ENCODE measurements at regions not wholly inside any gene's neighbourhood (a gene's known extent, or its start where the extent isn't known, plus 50 kb on each side); places are given as distances from the start of the nearest gene placed in this dataset.

GRCh38 chr18:38353149-38353548, 787.6 kb upstream of the CELF4 start:
- no peak for TF ChIP-seq CTCF (IDR thresholded peaks at IDR 0.05; ENCODE audit: low read length)
- no peak for TF ChIP-seq EZH2 (IDR thresholded peaks at IDR 0.05; ENCODE audit: borderline replicate concordance, low read length)
